ENCODE measurements at regions not wholly inside any gene's neighbourhood (a gene's known extent, or its start where the extent isn't known, plus 50 kb on each side); places are given as distances from the start of the nearest gene placed in this dataset.
"Not testable (repeated sequence)": the region's sequence is repeated elsewhere in the genome, so short reads cannot be mapped to it uniquely, and the experiment has no call there.

- no peak for DNase-seq
These were observed 232.1 kb downstream of the TM9SF2 start for GRCh38 chr13:99733346-99733745.

GRCh38 chr13:99731747-99732146 lies 230.5 kb downstream of the TM9SF2 start:
- DNase-seq = no peak

GRCh38 chr13:99730403-99730802 lies 229.1 kb downstream of the TM9SF2 start:
- DNase-seq = no peak

GRCh38 chr13:99729745-99730144 lies 228.5 kb downstream of the TM9SF2 start:
- DNase-seq = no peak

GRCh38 chr13:99727651-99728050 lies 226.4 kb downstream of the TM9SF2 start:
- not testable (repeated sequence) for DNase-seq

- DNase-seq = no peak
These were observed 225.1 kb downstream of the TM9SF2 start for GRCh38 chr13:99726282-99726894.

GRCh38 chr13:99725644-99726043 lies 224.4 kb downstream of the TM9SF2 start:
- DNase-seq = no peak

GRCh38 chr13:99724633-99725517 lies 223.6 kb downstream of the TM9SF2 start:
- no peak for DNase-seq

- DNase-seq = no peak
These were observed 222.6 kb downstream of the TM9SF2 start for GRCh38 chr13:99723878-99724277.

GRCh38 chr13:99722931-99723330 lies 221.7 kb downstream of the TM9SF2 start:
- no peak for DNase-seq

- no peak for DNase-seq
These were observed 221.1 kb downstream of the TM9SF2 start for GRCh38 chr13:99722338-99722818.

- no peak for DNase-seq
These were observed 220.5 kb downstream of the TM9SF2 start for GRCh38 chr13:99721606-99722337.

- no peak for DNase-seq
These were observed 216.8 kb downstream of the TM9SF2 start for GRCh38 chr13:99717959-99718674.

GRCh38 chr13:99709134-99709533 lies 207.9 kb downstream of the TM9SF2 start:
- no peak for DNase-seq

GRCh38 chr13:99704390-99704789 lies 203.1 kb downstream of the TM9SF2 start:
- DNase-seq = peak; percentile 53

- no peak for DNase-seq
These were observed 202.6 kb downstream of the TM9SF2 start for GRCh38 chr13:99703908-99704307.

- peak; percentile 61 for DNase-seq
These were observed 201.5 kb downstream of the TM9SF2 start for GRCh38 chr13:99702687-99703319.

GRCh38 chr13:99700468-99700867 lies 199.2 kb downstream of the TM9SF2 start:
- DNase-seq = no peak

- no peak for DNase-seq
These were observed 197.5 kb downstream of the TM9SF2 start for GRCh38 chr13:99698816-99699099.

GRCh38 chr13:99698010-99698815 lies 196.9 kb downstream of the TM9SF2 start:
- DNase-seq = no peak

- DNase-seq = no peak
These were observed 194.6 kb downstream of the TM9SF2 start for GRCh38 chr13:99695857-99696256.

Measured in NCI-H1105 treated with DMSO at 0.1 percent for 48 hours (cell line).